GM12872 (cell line): ENCODE measurements at regions not wholly inside any gene's neighbourhood (a gene's known extent, or its start where the extent isn't known, plus 50 kb on each side); places are given as distances from the start of the nearest gene placed in this dataset.

Source experiments
- TF ChIP-seq, protein P1 (sequence below): IDR thresholded peaks from 3 replicates; pipeline ENCODE4 v1.5.1; 2011; ENCODE audit warnings: low read depth, mild to moderate bottlenecking, low read length, moderate library complexity; ENCODE audit not compliant: insufficient read depth

- TF ChIP-seq, protein P1, sequence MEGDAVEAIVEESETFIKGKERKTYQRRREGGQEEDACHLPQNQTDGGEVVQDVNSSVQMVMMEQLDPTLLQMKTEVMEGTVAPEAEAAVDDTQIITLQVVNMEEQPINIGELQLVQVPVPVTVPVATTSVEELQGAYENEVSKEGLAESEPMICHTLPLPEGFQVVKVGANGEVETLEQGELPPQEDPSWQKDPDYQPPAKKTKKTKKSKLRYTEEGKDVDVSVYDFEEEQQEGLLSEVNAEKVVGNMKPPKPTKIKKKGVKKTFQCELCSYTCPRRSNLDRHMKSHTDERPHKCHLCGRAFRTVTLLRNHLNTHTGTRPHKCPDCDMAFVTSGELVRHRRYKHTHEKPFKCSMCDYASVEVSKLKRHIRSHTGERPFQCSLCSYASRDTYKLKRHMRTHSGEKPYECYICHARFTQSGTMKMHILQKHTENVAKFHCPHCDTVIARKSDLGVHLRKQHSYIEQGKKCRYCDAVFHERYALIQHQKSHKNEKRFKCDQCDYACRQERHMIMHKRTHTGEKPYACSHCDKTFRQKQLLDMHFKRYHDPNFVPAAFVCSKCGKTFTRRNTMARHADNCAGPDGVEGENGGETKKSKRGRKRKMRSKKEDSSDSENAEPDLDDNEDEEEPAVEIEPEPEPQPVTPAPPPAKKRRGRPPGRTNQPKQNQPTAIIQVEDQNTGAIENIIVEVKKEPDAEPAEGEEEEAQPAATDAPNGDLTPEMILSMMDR: no peak
Observed at GRCh38 chrX:40247848-40248622, 150.3 kb upstream of the BCOR start.

- TF ChIP-seq, protein P1: no peak
Observed at GRCh38 chrX:40247382-40247781, 149.6 kb upstream of the BCOR start.

- TF ChIP-seq, protein P1: no peak
Observed at GRCh38 chrX:40245488-40246071, 147.8 kb upstream of the BCOR start.

DNA sequence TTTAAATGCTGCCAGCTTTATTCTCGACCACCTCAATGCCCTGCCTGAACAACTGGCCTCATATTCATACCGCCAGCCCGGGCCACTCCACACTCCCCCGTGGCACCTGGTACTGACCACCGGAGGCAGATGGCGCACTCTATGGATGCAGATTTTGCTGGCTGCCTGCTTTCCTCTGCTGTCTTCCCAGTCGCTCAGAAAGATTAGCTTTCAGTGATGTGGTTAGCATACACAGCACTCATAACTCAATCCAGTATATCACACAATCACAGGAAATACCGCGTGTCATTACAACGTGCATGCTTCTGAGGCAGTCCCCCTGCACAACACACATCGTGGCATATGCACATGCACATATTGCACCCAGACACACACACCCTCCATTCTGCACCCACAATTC, 147.2 kb upstream of the BCOR start:
- TF ChIP-seq, protein P1: no peak

- TF ChIP-seq, protein P1: no peak
Observed at GRCh38 chrX:40243755-40244515, 146.2 kb upstream of the BCOR start.

DNA sequence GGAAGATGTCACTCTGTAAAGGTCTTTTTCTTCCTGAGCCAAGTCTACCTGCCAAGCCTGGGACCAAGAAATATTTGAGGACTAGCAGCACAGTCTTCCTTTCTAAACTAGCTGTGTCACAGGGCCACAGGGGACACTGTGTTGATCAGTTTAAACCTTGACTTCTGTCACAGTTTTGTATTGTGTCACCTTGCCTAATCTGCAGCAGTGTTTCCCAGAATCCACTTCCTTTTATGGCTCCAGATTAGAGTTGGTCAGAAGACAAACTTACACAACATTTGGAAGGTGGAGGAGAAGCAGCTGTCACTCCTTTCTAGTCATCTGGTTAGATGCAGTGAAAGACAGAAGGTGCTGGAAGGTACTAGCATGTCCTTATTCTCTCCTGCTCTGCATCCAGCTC, 143.1 kb upstream of the BCOR start:
- TF ChIP-seq, protein P1: no peak

DNA sequence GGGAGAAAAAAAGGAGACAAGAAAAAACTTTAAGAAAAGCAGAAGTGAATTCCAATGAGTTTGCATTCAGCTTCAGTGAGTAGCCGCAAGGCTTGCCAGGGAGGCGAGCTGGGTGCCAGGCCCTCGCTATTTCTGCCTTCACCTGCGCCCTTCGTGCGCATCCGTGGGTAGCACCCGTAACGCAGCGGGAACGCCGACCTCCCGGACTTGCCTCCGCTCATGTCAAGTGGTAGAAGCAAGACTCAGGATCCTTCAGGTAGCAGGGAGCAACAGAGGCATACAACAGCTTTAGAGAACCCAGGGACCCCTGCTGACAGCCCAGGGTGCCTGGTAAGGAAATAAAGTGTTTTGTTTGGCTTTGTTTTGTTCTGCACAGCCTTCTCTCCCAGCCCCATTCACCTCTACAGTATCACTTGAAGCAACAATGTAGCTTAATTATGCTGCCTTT, 140.0 kb upstream of the BCOR start:
- TF ChIP-seq, protein P1: no peak
